Activated CD4-positive, alpha-beta T cell treated with anti-CD3 and anti-CD28 coated beads, Interleukin-2, amount 10 ng/mL, durations not matched to agents 7 days and 5 days (primary cell): ENCODE measurements at regions not wholly inside any gene's neighbourhood (a gene's known extent, or its start where the extent isn't known, plus 50 kb on each side); places are given as distances from the start of the nearest gene placed in this dataset.
"Not testable (repeated sequence)": the region's sequence is repeated elsewhere in the genome, so short reads cannot be mapped to it uniquely, and the experiment has no call there.

Experiments used
- CTCF ChIA-PET: fragments of 350-600 bp; sonication (Branson Sonifier 250); formaldehyde crosslinking; loops from one replicate; lab custom pipeline; 2021; ENCODE audit warnings: antibody characterized with exemption; lab: Charles Lee
- POLR2A ChIA-PET: fragments of 350-600 bp; sonication (Branson Sonifier 250); formaldehyde crosslinking; loops from one replicate; lab custom pipeline; 2021; ENCODE audit warnings: antibody characterized with exemption; lab: Charles Lee
- DNase-seq: peaks from one replicate; pipeline ENCODE4 v3.0.0-alpha.2; 2020
- H3K27ac Mint-ChIP-seq: one replicate; pipeline ENCODE4 v1.8.0; 2021; ENCODE audit warnings: mild to moderate bottlenecking, moderate library complexity, mixed read lengths
- H3K27me3 Mint-ChIP-seq: one replicate; pipeline ENCODE4 v1.8.0; 2021; ENCODE audit warnings: mixed read lengths
- H3K36me3 Mint-ChIP-seq: one replicate; pipeline ENCODE4 v1.8.0; 2021; ENCODE audit warnings: low read depth, mixed read lengths
- H3K4me1 Mint-ChIP-seq: one replicate; pipeline ENCODE4 v1.8.0; 2021; ENCODE audit warnings: mixed read lengths
- H3K4me3 Mint-ChIP-seq: one replicate; pipeline ENCODE4 v1.8.0; 2021; ENCODE audit warnings: mild to moderate bottlenecking, moderate library complexity, mixed read lengths
- H3K9me3 Mint-ChIP-seq: one replicate; pipeline ENCODE4 v1.8.0; 2021; ENCODE audit warnings: mixed read lengths

DNA sequence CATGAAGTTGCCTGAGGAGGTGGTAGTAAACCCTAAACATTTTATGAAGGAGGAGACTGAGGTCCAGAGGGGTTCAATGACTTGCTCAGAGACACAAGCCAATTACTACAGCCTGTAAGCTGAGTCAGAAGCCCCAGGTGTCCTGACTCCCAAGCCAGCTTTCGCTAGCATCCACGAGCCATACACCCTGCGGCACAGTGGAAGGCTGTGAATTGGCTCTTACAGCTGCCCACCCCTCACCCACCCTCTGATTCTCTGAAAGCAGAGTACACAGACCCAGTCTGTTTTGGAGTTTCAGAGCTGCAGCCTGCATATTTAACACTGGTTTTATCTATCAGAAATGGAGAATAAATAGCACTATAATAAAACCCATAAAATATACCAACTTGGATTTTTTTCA lies 253.4 kb downstream of the IGSF11 start:
- Mint-ChIP-seq H3K4me3 (no peak overlapping the region), H3K36me3 (no peaks in the 10 kb centered on the region), H3K27ac (no peak overlapping the region), H3K9me3 (no peaks in the 10 kb centered on the region), H3K4me1 (no peaks in the 10 kb centered on the region), H3K27me3 (peaks cover 5% of the 10 kb centered on the region)
- ChIA-PET CTCF (no interaction called here), POLR2A (no interaction called here)
- DNase-seq = no peak

DNA sequence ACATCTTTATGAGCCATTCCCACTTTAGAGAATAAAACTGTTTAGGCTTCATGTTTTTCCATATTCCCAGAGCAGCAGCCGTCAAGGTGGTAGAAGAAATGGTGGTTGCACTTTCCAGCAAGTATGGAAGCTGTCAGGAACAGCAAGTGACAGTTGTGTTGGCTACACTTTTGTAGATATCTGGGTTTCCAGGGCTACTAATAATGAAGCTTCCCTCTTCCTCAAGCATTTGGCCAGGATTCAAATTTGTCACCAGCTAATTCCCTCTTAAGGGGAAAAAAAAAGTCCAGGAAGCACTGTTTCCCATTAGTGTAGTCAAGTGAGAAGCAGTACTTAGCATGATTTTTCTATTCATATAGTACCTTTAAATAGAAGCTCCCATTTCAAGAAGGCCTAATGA lies 252.8 kb downstream of the IGSF11 start:
- Mint-ChIP-seq H3K27me3 (peaks cover 5% of the 10 kb centered on the region), H3K36me3 (no peaks in the 10 kb centered on the region), H3K4me1 (no peaks in the 10 kb centered on the region), H3K9me3 (no peaks in the 10 kb centered on the region), H3K27ac (no peak overlapping the region), H3K4me3 (no peak overlapping the region)
- no peak for DNase-seq
- ChIA-PET CTCF (no interaction called here), POLR2A (no interaction called here)

DNA sequence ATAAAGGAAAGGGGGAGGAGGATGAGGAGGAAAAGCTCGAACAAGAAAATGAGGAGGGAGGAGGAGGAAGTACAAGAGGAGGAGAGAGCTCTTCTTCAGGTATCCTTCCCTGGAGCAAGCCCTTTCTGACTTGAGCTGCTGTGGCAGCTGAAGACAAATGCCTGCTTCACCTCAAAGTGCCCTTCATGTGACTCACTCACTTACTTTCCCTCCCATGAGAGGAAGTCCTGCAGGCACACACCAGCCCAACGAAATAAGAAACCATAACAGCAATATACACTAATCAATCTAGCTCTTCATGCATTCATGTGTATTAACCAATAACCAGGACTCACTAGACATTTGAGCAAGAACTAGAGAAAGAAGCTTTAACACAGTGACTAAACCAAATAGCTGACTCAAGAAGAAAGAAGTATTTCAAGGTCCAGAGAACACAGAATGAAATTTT lies 251.9 kb downstream of the IGSF11 start:
- no peaks in the 10 kb centered on the region for H3K4me1 Mint-ChIP-seq
- POLR2A ChIA-PET = interaction anchor here (0.7 kb wide), 1 partner anchor 628 kb away, joined by 3 read pairs; no protein-coding TSS in a partner anchor
- H3K27ac Mint-ChIP-seq = no peak overlapping the region
- H3K36me3 Mint-ChIP-seq = no peaks in the 10 kb centered on the region
- no peaks in the 10 kb centered on the region for H3K9me3 Mint-ChIP-seq
- H3K4me3 Mint-ChIP-seq = no peak overlapping the region
- CTCF ChIA-PET = no interaction called here
- no peak for DNase-seq
- H3K27me3 Mint-ChIP-seq = no peaks in the 10 kb centered on the region

DNA sequence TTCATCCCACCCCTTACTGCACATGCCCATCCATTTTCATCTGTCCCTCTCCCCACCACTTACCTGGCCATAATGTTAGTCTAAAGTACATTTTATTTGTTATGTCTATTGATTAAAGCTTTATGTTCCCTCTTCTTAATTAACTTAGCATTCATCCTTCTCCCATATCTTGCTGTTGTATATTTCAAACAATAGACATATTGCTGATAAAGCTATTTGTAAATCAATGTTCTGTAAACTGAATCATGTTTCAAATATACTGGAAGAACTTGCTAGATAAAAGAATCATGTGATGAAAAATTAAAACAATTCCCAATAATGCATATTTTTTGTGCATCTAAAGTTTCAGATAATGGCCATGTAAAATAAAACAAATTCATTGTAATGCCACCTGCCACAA lies 249.2 kb downstream of the IGSF11 start:
- H3K27me3 Mint-ChIP-seq = no peaks in the 10 kb centered on the region
- no peaks in the 10 kb centered on the region for H3K36me3 Mint-ChIP-seq
- no peaks in the 10 kb centered on the region for H3K4me1 Mint-ChIP-seq
- H3K27ac Mint-ChIP-seq = no peak overlapping the region
- H3K9me3 Mint-ChIP-seq = no peaks in the 10 kb centered on the region
- CTCF ChIA-PET = no interaction called here
- POLR2A ChIA-PET = no interaction called here
- H3K4me3 Mint-ChIP-seq = no peak overlapping the region
- DNase-seq = no peak

DNA sequence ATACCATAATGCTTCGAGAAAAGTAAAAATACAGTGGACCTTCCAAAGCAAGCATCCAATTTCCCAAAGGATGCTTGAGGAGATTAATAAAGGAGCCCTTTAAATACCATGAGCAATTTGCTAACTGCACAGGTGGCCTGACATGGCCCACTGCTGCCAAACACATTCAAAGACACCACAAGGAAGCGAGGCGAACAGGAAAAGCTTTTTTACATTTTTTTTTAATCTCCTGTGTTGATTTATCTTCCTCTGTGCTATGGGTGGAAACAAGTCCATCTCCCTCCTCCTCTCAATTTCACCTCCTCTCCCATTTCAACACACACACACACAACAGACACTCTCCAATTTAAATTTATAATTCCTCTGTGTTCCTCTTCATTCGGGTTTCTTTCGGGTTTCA lies 243.4 kb downstream of the IGSF11 start:
- Mint-ChIP-seq H3K4me1 (no peaks in the 10 kb centered on the region), H3K4me3 (no peak overlapping the region), H3K27me3 (no peaks in the 10 kb centered on the region), H3K9me3 (no peaks in the 10 kb centered on the region), H3K27ac (no peak overlapping the region), H3K36me3 (no peaks in the 10 kb centered on the region)
- no peak for DNase-seq
- ChIA-PET POLR2A (no interaction called here), CTCF (no interaction called here)

DNA sequence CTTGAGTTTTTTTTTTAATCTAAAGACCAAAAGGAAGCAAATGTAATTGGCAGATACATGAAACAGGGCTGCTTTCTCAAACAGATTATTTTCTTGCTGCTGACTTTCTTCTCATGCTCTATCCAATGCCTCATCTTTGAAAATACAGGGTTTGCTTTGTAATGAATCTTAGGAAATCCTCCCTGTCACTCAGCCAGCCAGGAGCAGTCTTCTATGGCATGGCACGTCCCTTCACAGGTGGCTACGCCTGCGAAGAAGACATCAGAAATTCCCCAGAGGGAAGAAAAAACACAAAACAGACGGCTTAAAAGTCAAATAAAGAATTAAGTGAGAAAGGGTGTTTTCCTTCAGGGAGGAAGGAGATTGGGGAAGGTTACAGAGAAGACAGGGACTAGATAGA lies 242.5 kb downstream of the IGSF11 start:
- H3K27ac Mint-ChIP-seq = no peak overlapping the region
- no peak for DNase-seq
- no peaks in the 10 kb centered on the region for H3K4me1 Mint-ChIP-seq
- ChIA-PET POLR2A (no interaction called here), CTCF (no interaction called here)
- no peaks in the 10 kb centered on the region for H3K36me3 Mint-ChIP-seq
- no peaks in the 10 kb centered on the region for H3K9me3 Mint-ChIP-seq
- no peaks in the 10 kb centered on the region for H3K27me3 Mint-ChIP-seq
- no peak overlapping the region for H3K4me3 Mint-ChIP-seq

DNA sequence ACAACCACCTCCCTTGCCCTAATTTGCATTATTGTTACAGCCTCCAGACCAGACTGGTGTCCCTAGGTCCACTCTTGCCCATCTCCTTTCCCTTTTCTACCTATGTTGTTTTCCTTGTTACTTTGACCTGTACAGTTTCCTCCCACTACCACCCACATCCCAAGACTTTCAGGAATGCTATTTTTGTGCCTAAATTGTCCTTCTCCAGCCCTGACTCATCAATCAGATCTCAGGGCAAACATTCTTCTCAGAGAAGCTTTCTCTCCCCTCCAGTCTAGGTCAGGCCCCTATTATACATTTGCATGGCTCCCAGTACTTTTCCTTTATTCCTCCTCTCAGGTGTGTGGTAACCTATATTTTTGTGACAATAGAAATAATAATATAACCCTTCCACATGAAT lies 241.5 kb downstream of the IGSF11 start:
- no peaks in the 10 kb centered on the region for H3K27me3 Mint-ChIP-seq
- no peaks in the 10 kb centered on the region for H3K36me3 Mint-ChIP-seq
- DNase-seq = no peak
- H3K4me1 Mint-ChIP-seq = no peaks in the 10 kb centered on the region
- H3K9me3 Mint-ChIP-seq = no peaks in the 10 kb centered on the region
- no peak overlapping the region for H3K4me3 Mint-ChIP-seq
- H3K27ac Mint-ChIP-seq = no peak overlapping the region
- ChIA-PET CTCF (no interaction called here), POLR2A (no interaction called here)

DNA sequence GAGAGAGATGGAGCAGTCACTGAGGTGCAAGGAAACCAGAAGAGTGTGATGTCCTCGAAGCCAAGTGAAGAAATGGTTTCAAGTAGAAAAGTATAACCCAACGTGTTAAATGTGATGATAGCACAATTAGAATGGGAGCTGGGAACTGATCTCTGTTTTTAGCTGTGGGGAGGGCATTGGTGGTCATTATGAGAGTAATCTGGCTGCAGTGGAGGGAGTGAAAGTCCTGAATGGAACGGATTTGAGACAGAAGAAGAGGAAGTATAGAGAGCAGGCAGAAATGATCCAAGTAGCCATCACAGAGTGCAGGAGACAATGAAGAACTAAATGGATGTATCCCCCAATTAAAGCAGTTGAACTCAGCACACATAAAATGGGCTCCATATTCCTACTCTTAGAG lies 235.3 kb downstream of the IGSF11 start:
- no peak for DNase-seq
- Mint-ChIP-seq H3K27ac (no peak overlapping the region), H3K27me3 (peaks cover 2% of the 10 kb centered on the region), H3K4me1 (no peaks in the 10 kb centered on the region), H3K4me3 (no peak overlapping the region), H3K36me3 (no peaks in the 10 kb centered on the region), H3K9me3 (no peaks in the 10 kb centered on the region)
- ChIA-PET CTCF (no interaction called here), POLR2A (no interaction called here)

DNA sequence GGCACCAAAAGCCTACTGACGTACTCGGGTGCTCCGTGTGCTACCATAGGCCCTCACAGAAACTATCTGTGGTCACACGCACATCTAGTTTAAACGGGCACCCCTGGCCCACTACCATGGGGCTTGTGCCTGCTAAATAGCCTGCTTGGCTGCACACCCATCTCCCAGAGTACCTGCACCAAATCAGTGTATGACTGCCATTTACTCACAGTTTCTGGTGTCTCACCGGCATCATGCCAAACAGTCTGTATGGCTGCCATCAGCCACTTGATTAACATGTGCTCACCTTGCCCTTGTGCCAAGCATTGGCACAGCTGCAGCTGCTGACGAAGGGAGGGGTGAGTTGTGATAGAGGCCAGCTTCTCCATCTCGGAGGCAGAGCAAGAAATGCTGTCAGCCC lies 232.7 kb downstream of the IGSF11 start:
- Mint-ChIP-seq H3K27me3 (peaks cover 5% of the 10 kb centered on the region), H3K4me1 (no peaks in the 10 kb centered on the region), H3K4me3 (no peak overlapping the region), H3K9me3 (no peaks in the 10 kb centered on the region), H3K36me3 (no peaks in the 10 kb centered on the region), H3K27ac (no peak overlapping the region)
- CTCF ChIA-PET = no interaction called here
- POLR2A ChIA-PET = no interaction called here
- DNase-seq = no peak

DNA sequence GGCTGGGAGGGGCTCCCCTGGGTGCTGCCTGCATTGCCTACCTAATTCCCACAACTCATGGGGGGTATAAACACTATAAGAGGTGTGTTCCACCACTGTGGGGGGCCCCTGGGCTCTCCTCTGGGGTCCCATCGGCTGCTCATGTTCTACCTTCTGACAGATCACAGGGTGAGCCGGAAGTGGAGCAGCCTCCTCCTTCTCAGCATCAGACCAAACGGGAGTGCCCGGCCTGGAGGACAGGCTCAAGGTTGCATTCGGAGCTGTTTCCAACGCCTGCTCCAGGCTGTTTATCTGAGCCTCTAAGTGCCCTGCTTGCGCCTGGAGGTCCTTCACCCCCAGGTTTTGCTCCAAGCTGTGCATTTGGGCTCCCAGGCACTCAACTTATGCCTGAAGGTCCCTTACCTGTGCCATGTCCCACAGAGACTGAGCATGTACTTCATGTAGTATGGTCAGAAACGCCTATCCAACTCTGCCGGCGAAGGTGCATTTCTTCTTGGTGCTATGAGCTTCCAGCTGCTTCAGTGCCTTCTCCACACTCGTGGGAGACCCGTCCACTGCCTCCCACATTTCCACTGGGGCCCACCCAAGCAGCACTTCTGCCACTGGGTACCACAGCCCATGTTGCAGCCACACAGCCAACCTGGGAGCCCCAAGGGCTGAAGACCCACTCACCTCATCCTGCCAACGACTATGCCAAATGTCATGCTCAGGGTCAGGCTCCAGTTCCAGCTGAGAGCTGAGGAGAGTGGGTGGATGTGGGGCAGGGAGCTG lies 232.1 kb downstream of the IGSF11 start:
- ChIA-PET CTCF (interaction anchor here (0.9 kb wide), 1 partner anchor 12 kb away, joined by 4 read pairs; no protein-coding TSS in a partner anchor), POLR2A (no interaction called here)
- Mint-ChIP-seq H3K4me1 (no peaks in the 10 kb centered on the region), H3K27me3 (peaks cover 5% of the 10 kb centered on the region), H3K4me3 (no peak overlapping the region), H3K27ac (no peak overlapping the region), H3K36me3 (no peaks in the 10 kb centered on the region), H3K9me3 (no peaks in the 10 kb centered on the region)
- no peak for DNase-seq

DNA sequence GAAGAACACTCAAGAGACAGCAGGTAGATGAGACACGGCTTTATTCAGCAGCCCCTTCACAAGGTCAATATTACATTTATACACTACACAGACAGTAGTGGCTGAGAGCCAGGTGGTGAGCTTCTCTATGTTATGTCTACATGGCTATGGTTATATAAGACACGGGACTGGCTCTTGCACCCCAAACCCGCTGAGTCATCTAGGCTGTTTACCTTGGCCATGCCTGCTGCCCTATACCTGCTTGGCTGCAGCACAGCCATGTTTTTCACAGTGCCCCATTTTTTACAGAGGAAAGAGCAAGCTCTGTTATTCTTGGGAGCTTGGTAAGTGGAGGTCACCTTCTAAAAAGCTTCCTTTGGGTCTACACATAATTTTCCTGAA lies 231.6 kb downstream of the IGSF11 start:
- H3K4me1 Mint-ChIP-seq = no peaks in the 10 kb centered on the region
- DNase-seq = no peak
- ChIA-PET POLR2A (no interaction called here), CTCF (interaction anchor here (0.9 kb wide), 1 partner anchor 11 kb away, joined by 4 read pairs; no protein-coding TSS in a partner anchor)
- peaks cover 5% of the 10 kb centered on the region for H3K27me3 Mint-ChIP-seq
- no peak overlapping the region for H3K27ac Mint-ChIP-seq
- H3K36me3 Mint-ChIP-seq = no peaks in the 10 kb centered on the region
- no peak overlapping the region for H3K4me3 Mint-ChIP-seq
- H3K9me3 Mint-ChIP-seq = no peaks in the 10 kb centered on the region

DNA sequence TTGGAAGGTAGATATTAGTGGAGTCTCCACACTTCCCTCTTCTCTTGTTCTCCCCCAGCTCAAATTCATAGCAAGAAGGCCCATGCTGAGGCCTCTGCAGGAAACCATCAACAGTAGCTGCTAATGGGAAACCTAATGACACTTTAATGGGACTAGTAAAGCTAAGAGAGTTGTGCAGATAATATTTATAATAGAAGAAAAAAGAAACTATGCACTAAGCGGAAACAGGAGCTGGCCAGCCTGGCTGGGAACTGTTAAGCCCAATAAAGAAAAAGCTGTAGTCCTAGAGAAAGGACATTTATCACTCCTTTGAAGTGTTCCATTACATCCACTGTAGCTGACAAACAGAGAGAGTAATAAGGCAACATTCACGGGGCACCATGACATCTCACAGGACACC lies 229.6 kb downstream of the IGSF11 start:
- no peaks in the 10 kb centered on the region for H3K9me3 Mint-ChIP-seq
- H3K27ac Mint-ChIP-seq = no peak overlapping the region
- H3K4me1 Mint-ChIP-seq = no peaks in the 10 kb centered on the region
- ChIA-PET CTCF (no interaction called here), POLR2A (no interaction called here)
- no peaks in the 10 kb centered on the region for H3K36me3 Mint-ChIP-seq
- no peak for DNase-seq
- no peak overlapping the region for H3K4me3 Mint-ChIP-seq
- H3K27me3 Mint-ChIP-seq = peaks cover 5% of the 10 kb centered on the region

DNA sequence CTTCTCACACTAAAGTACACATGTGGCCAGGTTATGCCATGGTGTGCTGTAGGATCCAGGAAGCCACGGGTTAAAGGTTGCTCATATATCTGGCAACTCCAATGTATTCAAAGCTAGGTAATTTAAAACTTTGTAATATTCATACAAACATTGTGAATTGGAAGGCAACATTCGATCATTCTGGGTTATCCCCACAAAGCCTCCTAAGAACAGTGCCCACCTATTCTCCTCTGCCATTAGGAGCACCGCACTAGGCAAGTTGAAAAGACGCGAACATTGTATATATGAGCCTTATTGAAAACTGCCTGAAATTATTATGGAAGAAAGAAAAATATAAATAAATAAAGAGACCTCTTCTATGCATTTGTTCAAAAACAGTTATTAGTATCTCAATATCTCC lies 228.2 kb downstream of the IGSF11 start:
- Mint-ChIP-seq H3K4me3 (no peak overlapping the region), H3K4me1 (no peaks in the 10 kb centered on the region), H3K9me3 (no peaks in the 10 kb centered on the region), H3K27ac (no peak overlapping the region), H3K36me3 (no peaks in the 10 kb centered on the region), H3K27me3 (peaks cover 3% of the 10 kb centered on the region)
- CTCF ChIA-PET = no interaction called here
- no peak for DNase-seq
- POLR2A ChIA-PET = no interaction called here

DNA sequence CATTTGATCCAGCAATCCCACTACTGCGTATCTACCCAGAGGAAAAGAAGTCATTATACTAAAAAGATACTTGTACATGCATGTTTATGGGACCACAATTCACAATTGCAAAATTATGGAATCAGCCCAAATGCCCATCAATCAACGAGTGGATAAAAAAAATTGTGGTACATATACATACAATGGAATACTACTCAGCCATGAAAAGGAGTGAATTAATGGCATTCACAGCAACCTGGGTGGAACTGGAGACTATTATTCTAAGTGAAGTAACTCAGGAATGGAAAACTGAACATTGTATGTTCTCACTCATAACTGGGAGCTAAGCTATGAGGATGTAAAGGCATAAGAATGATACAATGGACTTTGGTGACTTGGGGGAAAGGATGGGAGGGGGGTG lies 227.3 kb downstream of the IGSF11 start:
- H3K27ac Mint-ChIP-seq, H3K4me3 Mint-ChIP-seq, H3K36me3 Mint-ChIP-seq, H3K9me3 Mint-ChIP-seq, DNase-seq, H3K27me3 Mint-ChIP-seq, H3K4me1 Mint-ChIP-seq, CTCF ChIA-PET, POLR2A ChIA-PET: not testable (repeated sequence)
